Fibroblast of pulmonary artery (primary cell): ENCODE measurements at regions not wholly inside any gene's neighbourhood (a gene's known extent, or its start where the extent isn't known, plus 50 kb on each side); places are given as distances from the start of the nearest gene placed in this dataset.

Experiments
- DNase-seq: peaks from one replicate; pipeline ENCODE4 v3.0.0-alpha.2; 2010; ENCODE audit warnings: low read depth
- H3K4me3 ChIP-seq: replicated peaks from 2 replicates; pipeline ENCODE4 v1.5.1; 2011; ENCODE audit warnings: low read depth, mild to moderate bottlenecking, control low read depth, low read length, moderate library complexity
- CTCF ChIP-seq: IDR thresholded peaks from 2 replicates; pipeline ENCODE4 v1.5.1; 2011; ENCODE audit warnings: mild to moderate bottlenecking, control low read depth, low read length, inconsistent platforms; ENCODE audit errors: missing control alignments

DNA sequence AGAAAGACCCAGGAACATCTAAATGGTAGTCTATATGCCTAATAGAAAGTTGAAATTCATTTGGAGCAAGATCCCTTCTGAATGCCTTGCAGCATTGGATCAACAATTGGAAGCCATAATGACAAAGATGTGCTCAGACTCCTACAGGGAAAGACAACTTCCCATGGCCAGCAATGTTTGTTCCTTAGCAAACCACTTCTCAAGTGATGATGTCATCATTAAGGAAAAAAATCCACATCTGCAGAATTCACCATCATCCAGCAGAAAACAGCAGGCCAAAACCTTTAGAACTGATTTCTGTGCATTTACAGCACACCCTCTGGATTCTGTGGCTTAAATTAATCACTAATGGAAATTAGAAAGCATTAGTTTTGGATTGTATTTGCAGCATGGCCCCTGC lies 82.4 kb upstream of the ZIC3 start:
- no peak for TF ChIP-seq CTCF
- no peak overlapping the region for H3K4me3 ChIP-seq
- no peak for DNase-seq

GRCh38 chrX:137482136-137482535 lies 83.8 kb upstream of the ZIC3 start:
- DNase-seq: no peak
- TF ChIP-seq CTCF: no peak
- no peak overlapping the region for H3K4me3 ChIP-seq

- no peak overlapping the region for H3K4me3 ChIP-seq
- DNase-seq: no peak
- TF ChIP-seq CTCF: no peak
Measured at GRCh38 chrX:137479386-137479785, 86.5 kb upstream of the ZIC3 start.

GRCh38 chrX:137441711-137442110 lies 124.2 kb upstream of the ZIC3 start:
- no peak for DNase-seq
- TF ChIP-seq CTCF: no peak
- H3K4me3 ChIP-seq: no peak overlapping the region

GRCh38 chrX:137432609-137433008 lies 133.3 kb upstream of the ZIC3 start:
- no peak overlapping the region for H3K4me3 ChIP-seq
- DNase-seq: no peak
- no peak for TF ChIP-seq CTCF

DNA sequence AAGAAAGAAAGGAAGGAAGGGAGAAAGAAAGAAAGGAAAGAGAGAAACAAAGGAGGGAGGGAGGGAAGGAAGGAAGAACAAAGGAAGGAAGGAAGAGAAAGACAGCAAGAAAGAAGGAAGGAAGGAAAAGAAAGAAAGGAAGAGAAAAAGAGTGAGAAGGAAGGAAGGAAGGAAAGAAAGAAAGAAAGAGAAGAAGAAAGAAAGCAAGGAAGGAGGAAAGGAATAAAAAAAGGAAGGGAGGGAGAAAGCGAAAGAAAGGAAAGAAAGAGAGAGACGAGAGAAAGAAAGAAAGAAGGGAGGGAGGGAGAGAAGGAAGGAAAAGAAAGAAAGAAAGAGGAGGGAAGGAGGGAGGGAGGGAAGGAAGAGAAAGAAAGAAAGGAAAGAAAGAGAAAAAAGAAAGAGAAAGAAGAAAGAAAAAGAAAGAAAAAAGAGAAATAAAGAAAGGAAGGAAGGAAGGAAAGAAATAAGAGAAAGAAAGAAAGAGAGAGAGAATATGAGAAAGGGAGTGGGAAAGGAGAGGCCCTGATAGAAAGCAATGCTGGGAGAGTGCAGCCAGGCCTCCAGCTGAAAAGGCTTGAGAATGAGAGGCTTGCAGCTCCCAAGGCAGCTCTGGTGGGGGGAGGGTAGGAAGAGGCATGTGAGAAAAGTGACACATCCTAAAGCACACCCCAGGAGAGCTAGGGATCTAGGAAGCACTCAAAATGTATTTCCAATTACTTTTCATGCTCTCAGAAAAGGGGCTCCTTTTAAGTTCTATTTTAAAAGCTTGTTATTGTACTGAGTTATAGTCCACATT lies 134.0 kb upstream of the ZIC3 start:
- TF ChIP-seq CTCF: no peak

GRCh38 chrX:137430984-137431475 lies 134.9 kb upstream of the ZIC3 start:
- TF ChIP-seq CTCF: no peak
- no peak overlapping the region for H3K4me3 ChIP-seq
- DNase-seq: no peak

More for the DNA sequence above, 134.0 kb upstream of the ZIC3 start:
- DNase-seq: no peak
- no peak overlapping the region for H3K4me3 ChIP-seq
